Trophoblast cell (in vitro differentiated cells and primary cell): ENCODE measurements at regions not wholly inside any gene's neighbourhood (a gene's known extent, or its start where the extent isn't known, plus 50 kb on each side); places are given as distances from the start of the nearest gene placed in this dataset.

Source experiments
- DNase-seq, 2 donors: peaks; one replicate each; pipeline ENCODE4 v3.0.0-alpha.2; 2016
- H2AFZ ChIP-seq: 2 replicates; pipeline ENCODE4 v1.6.1; 2013; ENCODE audit warnings: low read length, moderate library complexity, mild to moderate bottlenecking; ENCODE audit not compliant: insufficient read depth, poor library complexity
- H2AK5ac ChIP-seq: 2 replicates; pipeline ENCODE4 v1.6.1; 2013; ENCODE audit warnings: mild to moderate bottlenecking, low read length
- H2BK120ac ChIP-seq: 2 replicates; pipeline ENCODE4 v1.6.1; 2013; ENCODE audit warnings: low read length, mild to moderate bottlenecking, moderate library complexity; ENCODE audit not compliant: insufficient read depth, poor library complexity
- H2BK12ac ChIP-seq: 2 replicates; pipeline ENCODE4 v1.6.1; 2013; ENCODE audit warnings: mild to moderate bottlenecking, low read length, moderate library complexity
- H2BK5ac ChIP-seq: 2 replicates; pipeline ENCODE4 v1.6.1; 2013; ENCODE audit warnings: low read length, low read depth, moderate library complexity, mild to moderate bottlenecking; ENCODE audit not compliant: poor library complexity
- H3K14ac ChIP-seq: 2 replicates; pipeline ENCODE4 v1.6.1; 2013; ENCODE audit warnings: mild to moderate bottlenecking, low read length
- H3K18ac ChIP-seq: 2 replicates; pipeline ENCODE4 v1.6.1; 2013; ENCODE audit warnings: mild to moderate bottlenecking, low read length
- H3K23ac ChIP-seq: 2 replicates; pipeline ENCODE4 v1.6.1; 2013; ENCODE audit warnings: low read length
- H3K27ac ChIP-seq: 2 replicates; pipeline ENCODE4 v1.5.1; 2013; ENCODE audit warnings: low read depth, mild to moderate bottlenecking, inconsistent platforms, low read length, moderate library complexity
- H3K27me3 ChIP-seq: 2 replicates; pipeline ENCODE4 v1.6.1; 2013; ENCODE audit warnings: inconsistent platforms, mild to moderate bottlenecking, low read length, moderate library complexity; ENCODE audit not compliant: insufficient read depth
- H3K36me3 ChIP-seq, 2 experiments: 1 replicate in 1 of 2; 2 replicates in 1 of 2; pipeline ENCODE4 v1.6.1; 2013; ENCODE audit warnings: low read length in 2 of 2, mild to moderate bottlenecking in 2 of 2, moderate library complexity in 1 of 2; ENCODE audit not compliant: insufficient read depth in 2 of 2, control insufficient read depth in 1 of 2
- H3K4ac ChIP-seq: 2 replicates; pipeline ENCODE4 v1.6.1; 2013; ENCODE audit warnings: low read depth, mild to moderate bottlenecking, low read length, moderate library complexity
- H3K4me1 ChIP-seq, 2 experiments: 1 replicate in 1 of 2; 2 replicates in 1 of 2; pipeline ENCODE4 v1.6.1; 2013; ENCODE audit warnings: low read length in 2 of 2, mild to moderate bottlenecking in 2 of 2, moderate library complexity in 1 of 2; ENCODE audit not compliant: insufficient read depth in 2 of 2, control insufficient read depth in 1 of 2
- H3K4me2 ChIP-seq: 2 replicates; pipeline ENCODE4 v1.6.1; 2013; ENCODE audit warnings: inconsistent platforms, mild to moderate bottlenecking, low read length, moderate library complexity
- H3K4me3 ChIP-seq: 2 replicates; pipeline ENCODE4 v1.5.1; 2013; ENCODE audit warnings: mild to moderate bottlenecking, low read depth, low read length, inconsistent platforms
- H3K79me1 ChIP-seq: one replicate; pipeline ENCODE4 v1.6.1; 2013; ENCODE audit warnings: low read length
- H3K79me2 ChIP-seq: 2 replicates; pipeline ENCODE4 v1.6.1; 2013; ENCODE audit warnings: low read length, mild to moderate bottlenecking; ENCODE audit not compliant: control insufficient read depth, insufficient read depth, poor library complexity
- H3K9ac ChIP-seq: 2 replicates; pipeline ENCODE4 v1.6.1; 2013; ENCODE audit warnings: mild to moderate bottlenecking, low read length
- H3K9me3 ChIP-seq: 2 replicates; pipeline ENCODE4 v1.6.1; 2013; ENCODE audit warnings: low read depth, mild to moderate bottlenecking, control low read depth, inconsistent platforms, low read length; ENCODE audit not compliant: insufficient read depth
- H4K12ac ChIP-seq: 2 replicates; pipeline ENCODE4 v1.6.1; 2013; ENCODE audit warnings: low read depth, mild to moderate bottlenecking, low read length, moderate library complexity
- H4K8ac ChIP-seq: 2 replicates; pipeline ENCODE4 v1.6.1; 2013; ENCODE audit warnings: low read depth, mild to moderate bottlenecking, low read length, moderate library complexity
- H4K91ac ChIP-seq: one replicate; pipeline ENCODE4 v1.6.1; 2013; ENCODE audit warnings: low read depth, mild to moderate bottlenecking, low read length, moderate library complexity
- WGBS: extraction: QIAGEN DNeasy Blood & Tissue Kit; methylation state at CpG from one replicate; pipeline ENCODE4 v1.1.7; 2013; ENCODE audit warnings: missing lambda C conversion rate; ENCODE audit not compliant: insufficient read length, insufficient coverage; ENCODE audit errors: extremely low coverage; 5-methylcytosine and 5-hydroxymethylcytosine counted together

GRCh38 chr2:239537633-239538356 lies 137.0 kb upstream of the HDAC4 start:
- no peak overlapping the region for H3K27ac ChIP-seq
- H3K4me1 ChIP-seq, result no peaks in the 10 kb centered on the region
- no peak overlapping the region for H3K4me3 ChIP-seq
- no peaks in the 10 kb centered on the region for H3K79me1 ChIP-seq
- no peak overlapping the region for H3K4me2 ChIP-seq
- no peak overlapping the region for H2AK5ac ChIP-seq
- H3K18ac ChIP-seq, result no peak overlapping the region
- H3K14ac ChIP-seq, result no peak overlapping the region
- no peak overlapping the region for H2AFZ ChIP-seq
- peaks cover 6% of the 10 kb centered on the region for H3K9me3 ChIP-seq
- H2BK12ac ChIP-seq, result no peak overlapping the region
- no CpG with 5 or more reads among the region's 11 CpGs for WGBS
- H3K79me2 ChIP-seq, result no peaks in the 10 kb centered on the region
- no peak overlapping the region for H2BK5ac ChIP-seq
- no peak overlapping the region for H2BK120ac ChIP-seq
- H3K23ac ChIP-seq, result no peak overlapping the region
- no peak overlapping the region for H4K12ac ChIP-seq
- DNase-seq, result no peak
- no peaks in the 10 kb centered on the region for H3K36me3 ChIP-seq
- H3K27me3 ChIP-seq, result no peaks in the 10 kb centered on the region
- H4K8ac ChIP-seq, result no peak overlapping the region
- H3K9ac ChIP-seq, result no peak overlapping the region
- no peak overlapping the region for H3K4ac ChIP-seq
- H4K91ac ChIP-seq, result no peak overlapping the region

DNA sequence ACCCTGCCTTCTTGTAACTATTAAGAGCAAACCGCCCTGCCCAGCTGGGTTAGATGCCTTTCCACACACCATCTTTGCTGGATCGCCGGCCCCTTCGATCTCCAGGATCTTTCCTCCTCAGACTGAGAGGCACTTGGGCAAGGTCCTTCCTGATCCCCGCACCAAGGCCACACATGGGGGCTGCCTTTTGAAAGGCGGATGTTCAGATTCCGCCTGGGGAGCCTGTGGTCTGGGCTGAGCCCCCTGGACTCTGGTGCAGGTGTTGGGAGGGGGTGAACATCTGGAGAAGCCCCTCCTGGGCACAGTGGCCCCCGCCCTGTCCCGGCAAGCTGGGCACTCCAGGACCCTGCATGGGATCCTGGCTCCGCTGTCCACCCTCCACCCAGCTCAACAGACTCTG lies 135.4 kb upstream of the HDAC4 start:
- Histone ChIP-seq H3K9ac (no peak overlapping the region), H3K9me3 (peaks cover 11% of the 10 kb centered on the region), H3K14ac (no peak overlapping the region), H3K36me3 (no peaks in the 10 kb centered on the region), H3K4me3 (no peak overlapping the region), H3K23ac (no peak overlapping the region), H2AFZ (no peak overlapping the region), H2BK12ac (no peak overlapping the region), H4K12ac (no peak overlapping the region), H2BK5ac (no peak overlapping the region), H3K79me1 (no peaks in the 10 kb centered on the region), H4K91ac (no peak overlapping the region), H4K8ac (no peak overlapping the region), H2BK120ac (no peak overlapping the region), H2AK5ac (no peak overlapping the region), H3K4ac (no peak overlapping the region), H3K4me2 (no peak overlapping the region), H3K79me2 (no peaks in the 10 kb centered on the region), H3K18ac (no peak overlapping the region), H3K4me1 (no peaks in the 10 kb centered on the region), H3K27ac (no peak overlapping the region), H3K27me3 (no peaks in the 10 kb centered on the region)
- no CpG with 5 or more reads among the region's 10 CpGs for WGBS
- DNase-seq, result no peak

- DNase-seq, result no peak
- Histone ChIP-seq H2BK120ac (no peak overlapping the region), H3K27ac (no peak overlapping the region), H3K79me1 (no peaks in the 10 kb centered on the region), H3K4ac (no peak overlapping the region), H3K4me2 (no peak overlapping the region), H2BK12ac (no peak overlapping the region), H3K4me3 (no peak overlapping the region), H3K18ac (no peak overlapping the region), H3K27me3 (no peaks in the 10 kb centered on the region), H2AK5ac (no peak overlapping the region), H3K14ac (no peak overlapping the region), H2BK5ac (no peak overlapping the region), H3K23ac (no peak overlapping the region), H3K4me1 (no peaks in the 10 kb centered on the region), H3K36me3 (no peaks in the 10 kb centered on the region), H3K9me3 (peaks cover 11% of the 10 kb centered on the region), H3K79me2 (no peaks in the 10 kb centered on the region), H3K9ac (no peak overlapping the region), H2AFZ (no peak overlapping the region), H4K91ac (no peak overlapping the region), H4K8ac (no peak overlapping the region), H4K12ac (no peak overlapping the region)
- WGBS, result no CpG with 5 or more reads among the region's 8 CpGs
These were observed 134.8 kb upstream of the HDAC4 start for GRCh38 chr2:239535413-239536144.

- no peak overlapping the region for H2BK120ac ChIP-seq
- H2AK5ac ChIP-seq, result no peak overlapping the region
- no peak overlapping the region for H4K12ac ChIP-seq
- no peaks in the 10 kb centered on the region for H3K36me3 ChIP-seq
- H3K4me2 ChIP-seq, result no peak overlapping the region
- no peak overlapping the region for H4K8ac ChIP-seq
- no peak overlapping the region for H3K4ac ChIP-seq
- H3K9ac ChIP-seq, result no peak overlapping the region
- no peak overlapping the region for H4K91ac ChIP-seq
- H3K27ac ChIP-seq, result no peak overlapping the region
- no peak for DNase-seq
- no peak overlapping the region for H3K18ac ChIP-seq
- no peak overlapping the region for H2BK5ac ChIP-seq
- no peaks in the 10 kb centered on the region for H3K27me3 ChIP-seq
- H3K9me3 ChIP-seq, result peaks cover 11% of the 10 kb centered on the region
- no peaks in the 10 kb centered on the region for H3K79me1 ChIP-seq
- no peak overlapping the region for H2BK12ac ChIP-seq
- H3K23ac ChIP-seq, result no peak overlapping the region
- H3K4me3 ChIP-seq, result no peak overlapping the region
- H3K14ac ChIP-seq, result no peak overlapping the region
- H3K79me2 ChIP-seq, result no peaks in the 10 kb centered on the region
- no CpG with 5 or more reads among the region's 14 CpGs for WGBS
- H2AFZ ChIP-seq, result no peak overlapping the region
- no peaks in the 10 kb centered on the region for H3K4me1 ChIP-seq
These were observed 134.0 kb upstream of the HDAC4 start for GRCh38 chr2:239534581-239535412.
